ENCODE measurements at regions not wholly inside any gene's neighbourhood (a gene's known extent, or its start where the extent isn't known, plus 50 kb on each side); places are given as distances from the start of the nearest gene placed in this dataset.
A peak's percentile ranks its signal among the peaks of the same experiment; 100 is the strongest.
"Not testable (repeated sequence)": the region's sequence is repeated elsewhere in the genome, so short reads cannot be mapped to it uniquely, and the experiment has no call there.

- no peak for DNase-seq
Observed at GRCh38 chr1:243996223-243996622, 54.9 kb upstream of the ZBTB18 start.

GRCh38 chr1:243991650-243992049 is 59.4 kb upstream of the ZBTB18 start:
- DNase-seq, result no peak

- no peak for DNase-seq
Observed at GRCh38 chr1:243984788-243985187, 66.3 kb upstream of the ZBTB18 start.

GRCh38 chr1:243982447-243983018 is 68.5 kb upstream of the ZBTB18 start:
- no peak for DNase-seq

- no peak for DNase-seq
Observed at GRCh38 chr1:243980471-243980870, 70.6 kb upstream of the ZBTB18 start.

- no peak for DNase-seq
Observed at GRCh38 chr1:243980071-243980470, 71.0 kb upstream of the ZBTB18 start.

- DNase-seq, result no peak
Observed at GRCh38 chr1:243979396-243979795, 71.7 kb upstream of the ZBTB18 start.

- DNase-seq, result no peak
Observed at GRCh38 chr1:243977094-243977493, 74.0 kb upstream of the ZBTB18 start.

- DNase-seq, result no peak
Observed at GRCh38 chr1:243974451-243975292, 76.4 kb upstream of the ZBTB18 start.

GRCh38 chr1:243973169-243973568 is 77.9 kb upstream of the ZBTB18 start:
- no peak for DNase-seq

GRCh38 chr1:243970077-243970476 is 81.0 kb upstream of the ZBTB18 start:
- no peak for DNase-seq

GRCh38 chr1:243968413-243968812 is 82.7 kb upstream of the ZBTB18 start:
- no peak for DNase-seq

GRCh38 chr1:243964915-243965314 is 86.2 kb upstream of the ZBTB18 start:
- no peak for DNase-seq

GRCh38 chr1:243963571-243963970 is 87.5 kb upstream of the ZBTB18 start:
- DNase-seq, result no peak

GRCh38 chr1:243962541-243962940 is 88.5 kb upstream of the ZBTB18 start:
- no peak for DNase-seq

- peak in 1 of 2 experiments; percentile 73 for DNase-seq
Observed at GRCh38 chr1:243959998-243960397, 91.1 kb upstream of the ZBTB18 start.

GRCh38 chr1:243957141-243957540 is 93.9 kb upstream of the ZBTB18 start:
- no peak for DNase-seq

- DNase-seq, result no peak
Observed at GRCh38 chr1:243956450-243956849, 94.6 kb upstream of the ZBTB18 start.

- not testable (repeated sequence) for DNase-seq
Observed at GRCh38 chr1:243951207-243951606, 99.9 kb upstream of the ZBTB18 start.

GRCh38 chr1:243950166-243950565 is 100.1 kb upstream of the AKT3 start:
- DNase-seq, result no peak

- DNase-seq, result no peak
Observed at GRCh38 chr1:243946946-243947345, 96.9 kb upstream of the AKT3 start.

GRCh38 chr1:243946253-243946652 is 96.2 kb upstream of the AKT3 start:
- DNase-seq, result no peak

GRCh38 chr1:243945727-243946126 is 95.7 kb upstream of the AKT3 start:
- no peak for DNase-seq

GRCh38 chr1:243944429-243945160 is 94.6 kb upstream of the AKT3 start:
- DNase-seq, result no peak

All from NCI-H446 (cell line).